ENCODE measurements at regions not wholly inside any gene's neighbourhood (a gene's known extent, or its start where the extent isn't known, plus 50 kb on each side); places are given as distances from the start of the nearest gene placed in this dataset.

DNA sequence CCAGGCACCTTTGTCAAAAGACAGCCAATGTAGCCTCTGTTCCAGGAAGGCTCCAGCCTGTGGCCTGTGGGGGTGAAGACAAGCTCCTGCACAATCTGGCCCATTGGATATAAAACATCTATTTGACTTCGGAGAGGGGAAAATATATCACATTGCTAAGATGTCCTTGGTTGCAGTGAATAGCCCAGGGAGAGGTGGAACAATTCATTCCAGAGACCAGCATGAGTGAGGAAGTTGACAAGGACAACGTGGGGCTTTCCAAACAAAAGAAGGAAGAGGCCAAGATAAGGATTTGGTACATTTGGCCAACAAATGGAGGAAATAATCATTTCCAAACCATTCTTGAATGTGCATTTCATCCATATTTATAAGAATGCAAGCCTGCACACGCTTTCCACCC is 187.0 kb downstream of the ETS2 start:
- H3K79me2 ChIP-seq (ENCODE audit: low read length): no peaks in the 10 kb centered on the region
- H4K20me1 ChIP-seq (ENCODE audit: low read length): no peaks in the 10 kb centered on the region
- no peaks in the 10 kb centered on the region for H3K9me3 ChIP-seq (ENCODE audit: low read length)
- BruUV-seq (replicated peaks): no TSS peak
- H3K4me2 ChIP-seq (ENCODE audit: low read length): no peak overlapping the region
- no peak overlapping the region for H2AFZ ChIP-seq (ENCODE audit: low read length)
- H3K4me1 ChIP-seq (ENCODE audit: insufficient read depth, low read length): peaks cover 27% of the 10 kb centered on the region
- H3K9ac ChIP-seq (ENCODE audit: low read length): no peak overlapping the region
- no peaks in the 10 kb centered on the region for H3K9me2 ChIP-seq (replicated peaks; ENCODE audit: low read length)
- no peaks in the 10 kb centered on the region for H3F3A ChIP-seq (ENCODE audit: low read length, unreplicated experiment)
- intact Hi-C loops (cut with micrococcal nuclease): loop anchor here (2.0 to 5.0 kb wide), 2 partner anchors 40 to 182 kb away; no protein-coding TSS in a partner anchor
- ChIA-PET POLR2A (ENCODE audit: unreplicated experiment) (no interaction called here), CTCF (no interaction called here)
- no peaks in the 10 kb centered on the region for H3K36me3 ChIP-seq (ENCODE audit: low read depth, low read length)
- H3K4me3 ChIP-seq (ENCODE audit: low read length): no peak overlapping the region
- TF ChIP-seq EZH2phosphoT487 (IDR thresholded peaks at IDR 0.05; ENCODE audit: borderline replicate concordance, low read length): no peak
- TF ChIP-seq EZH2 (IDR thresholded peaks at IDR 0.05; ENCODE audit: low read length, unreplicated experiment): no peak
- no peak for TF ChIP-seq CTCF (conservative IDR thresholded peaks at IDR 0.05; ENCODE audit: low read depth, low read length)
- DNase-seq (no peak), ATAC-seq (no peak)
- H3K27me3 ChIP-seq (ENCODE audit: low read length): no peaks in the 10 kb centered on the region
- no peak overlapping the region for H3K27ac ChIP-seq (ENCODE audit: low read length)

- intact Hi-C loops (cut with micrococcal nuclease): loop anchor here (5.0 kb wide), 1 partner anchor 38 kb away; no protein-coding TSS in a partner anchor
- Histone ChIP-seq H4K20me1 (ENCODE audit: low read length) (no peaks in the 10 kb centered on the region), H3K36me3 (ENCODE audit: low read depth, low read length) (no peaks in the 10 kb centered on the region), H3K27me3 (ENCODE audit: low read length) (no peaks in the 10 kb centered on the region), H3K9me3 (ENCODE audit: low read length) (no peaks in the 10 kb centered on the region), H2AFZ (ENCODE audit: low read length) (peak overlapping the region; percentile 66; the same call in 1 of the 2 replicates), H3K4me2 (ENCODE audit: low read length) (peak overlapping the region; percentile 88), H3K4me1 (ENCODE audit: insufficient read depth, low read length) (peaks cover 27% of the 10 kb centered on the region), H3F3A (ENCODE audit: low read length, unreplicated experiment) (no peaks in the 10 kb centered on the region), H3K79me2 (ENCODE audit: low read length) (no peaks in the 10 kb centered on the region), H3K9me2 (replicated peaks; ENCODE audit: low read length) (no peaks in the 10 kb centered on the region), H3K9ac (ENCODE audit: low read length) (no peak overlapping the region), H3K27ac (ENCODE audit: low read length) (no peak overlapping the region), H3K4me3 (ENCODE audit: low read length) (peak overlapping the region; percentile 52; the same call in 1 of the 2 replicates)
- ATAC-seq (no peak), DNase-seq (no peak)
- TF ChIP-seq CTCF (conservative IDR thresholded peaks at IDR 0.05; ENCODE audit: low read depth, low read length) (no peak), EZH2phosphoT487 (IDR thresholded peaks at IDR 0.05; ENCODE audit: borderline replicate concordance, low read length) (no peak), EZH2 (IDR thresholded peaks at IDR 0.05; ENCODE audit: low read length, unreplicated experiment) (no peak)
- no TSS peak for BruUV-seq (replicated peaks)
- CTCF ChIA-PET: no interaction called here
- POLR2A ChIA-PET (ENCODE audit: unreplicated experiment): no interaction called here
Observed at GRCh38 chr21:38990424-38990794, 184.7 kb downstream of the ETS2 start.

DNA sequence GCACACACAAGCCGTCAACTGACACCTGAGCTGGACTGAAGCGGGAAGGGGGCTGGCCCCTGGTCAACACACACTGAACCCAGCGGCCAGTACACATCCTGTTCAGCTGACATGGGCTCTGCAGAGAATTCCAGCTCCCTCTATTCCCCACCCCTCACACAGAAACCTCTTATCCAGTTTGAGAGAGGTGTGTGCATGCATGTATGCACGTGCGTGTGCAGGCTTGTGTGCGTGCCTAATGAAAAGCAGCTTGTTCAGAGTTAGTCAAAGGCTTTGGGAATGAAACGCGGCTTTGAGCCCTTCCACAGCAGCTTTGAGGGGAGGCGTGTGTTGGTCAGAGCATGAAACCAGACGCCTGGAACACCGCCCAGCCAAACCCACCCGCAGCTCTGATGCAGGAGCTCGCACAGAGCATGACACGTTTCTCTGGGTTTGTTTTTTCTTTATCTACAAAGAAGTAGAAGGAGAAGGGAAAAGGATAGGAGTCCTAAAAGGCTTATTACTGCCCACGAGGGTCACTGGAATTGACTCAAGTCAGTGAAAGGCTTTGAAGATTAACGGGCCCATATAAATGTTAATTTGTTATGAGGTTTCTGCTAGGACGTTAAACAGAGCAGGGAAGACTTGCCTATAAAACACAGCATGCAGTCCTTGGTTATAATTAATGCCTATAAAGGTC is 184.2 kb downstream of the ETS2 start:
- Histone ChIP-seq H3K9me3 (ENCODE audit: low read length) (no peaks in the 10 kb centered on the region), H2AFZ (ENCODE audit: low read length) (peak overlapping the region; percentile 66), H3K27ac (ENCODE audit: low read length) (no peak overlapping the region), H3K36me3 (ENCODE audit: low read depth, low read length) (no peaks in the 10 kb centered on the region), H4K20me1 (ENCODE audit: low read length) (no peaks in the 10 kb centered on the region), H3K9ac (ENCODE audit: low read length) (no peak overlapping the region), H3K79me2 (ENCODE audit: low read length) (no peaks in the 10 kb centered on the region), H3K4me3 (ENCODE audit: low read length) (peak overlapping the region; percentile 52), H3K27me3 (ENCODE audit: low read length) (no peaks in the 10 kb centered on the region), H3K9me2 (replicated peaks; ENCODE audit: low read length) (no peaks in the 10 kb centered on the region), H3K4me1 (ENCODE audit: insufficient read depth, low read length) (peaks cover 27% of the 10 kb centered on the region), H3F3A (ENCODE audit: low read length, unreplicated experiment) (no peaks in the 10 kb centered on the region), H3K4me2 (ENCODE audit: low read length) (peak overlapping the region; percentile 88)
- intact Hi-C loops (cut with micrococcal nuclease): loop anchor here (5.0 kb wide), 1 partner anchor 38 kb away; no protein-coding TSS in a partner anchor
- ATAC-seq: peak; percentile 76
- peak; percentile 48 for DNase-seq
- no peak for TF ChIP-seq CTCF (conservative IDR thresholded peaks at IDR 0.05; ENCODE audit: low read depth, low read length)
- no peak for TF ChIP-seq EZH2phosphoT487 (IDR thresholded peaks at IDR 0.05; ENCODE audit: borderline replicate concordance, low read length)
- TF ChIP-seq EZH2 (IDR thresholded peaks at IDR 0.05; ENCODE audit: low read length, unreplicated experiment): no peak
- ChIA-PET CTCF (interaction anchor here (0.6 kb wide), 1 partner anchor 210 kb away, joined by 3 read pairs; no protein-coding TSS in a partner anchor), POLR2A (ENCODE audit: unreplicated experiment) (no interaction called here)
- BruUV-seq (replicated peaks): no TSS peak
